Activated CD4-positive, alpha-beta T cell treated with anti-CD3 and anti-CD28 coated beads, Interleukin-2, amount 50 U/mL, for 4 hours (primary cell): ENCODE measurements at regions not wholly inside any gene's neighbourhood (a gene's known extent, or its start where the extent isn't known, plus 50 kb on each side); places are given as distances from the start of the nearest gene placed in this dataset.
"Not testable (repeated sequence)": the region's sequence is repeated elsewhere in the genome, so short reads cannot be mapped to it uniquely, and the experiment has no call there.

Experiments used
- DNase-seq, 2 experiments: peaks; one replicate each; pipeline ENCODE4 v3.0.0-alpha.2; 2020

DNA sequence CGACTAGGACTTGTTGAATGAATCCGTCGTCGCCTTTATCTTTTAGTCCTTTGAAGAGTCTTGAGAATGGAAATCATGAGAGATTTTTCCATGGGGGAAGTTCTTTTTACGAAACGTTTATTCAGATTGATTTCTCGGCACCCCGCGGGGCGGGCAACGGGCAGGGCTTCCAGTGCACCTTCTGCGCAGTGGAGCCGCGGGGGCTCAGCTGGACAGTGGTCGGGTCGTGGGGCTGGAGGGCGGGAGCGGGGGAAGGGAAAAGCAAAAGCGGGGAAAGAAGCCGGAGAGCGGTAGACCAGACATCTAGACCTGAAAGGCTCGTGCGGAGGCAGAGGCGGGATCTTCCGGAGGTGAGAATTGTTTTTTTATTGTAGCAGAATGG, 103.0 kb downstream of the NBPF11 start:
- DNase-seq = peak; percentile 17 to 20

DNA sequence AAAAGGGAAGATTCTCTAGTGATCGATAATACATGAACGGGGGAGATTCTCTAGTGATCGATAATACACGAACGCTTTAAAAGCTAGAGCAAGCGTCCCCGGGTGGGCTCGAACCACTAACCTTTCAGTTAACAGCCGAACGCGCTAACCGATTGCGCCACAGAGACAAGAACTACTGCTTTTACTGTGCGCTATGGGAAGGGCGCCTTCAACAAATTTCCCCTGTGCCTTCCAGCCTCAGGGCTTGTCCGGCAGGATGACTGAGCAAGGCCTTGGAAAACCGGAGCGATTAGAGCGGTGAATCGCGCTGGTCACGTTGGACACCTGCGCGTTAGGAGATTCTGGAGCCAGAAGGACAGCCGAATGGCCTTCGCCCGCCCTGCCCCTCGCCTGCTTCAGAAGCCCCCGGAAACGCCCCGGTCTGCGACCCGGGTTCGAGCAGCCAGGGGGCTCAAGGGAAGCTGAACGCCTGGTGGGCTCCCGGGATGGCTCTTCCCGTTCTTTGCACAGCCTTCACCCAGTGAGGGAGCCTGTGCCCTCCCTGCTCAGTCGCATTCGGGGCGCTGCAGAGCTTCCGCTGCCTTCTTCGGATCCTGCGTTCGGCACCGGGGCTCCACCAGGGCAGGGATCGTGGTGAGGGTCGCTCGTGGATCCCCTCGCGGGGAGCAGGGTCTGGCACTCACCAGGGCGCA, 103.5 kb downstream of the NBPF11 start:
- not testable (repeated sequence) for DNase-seq

DNA sequence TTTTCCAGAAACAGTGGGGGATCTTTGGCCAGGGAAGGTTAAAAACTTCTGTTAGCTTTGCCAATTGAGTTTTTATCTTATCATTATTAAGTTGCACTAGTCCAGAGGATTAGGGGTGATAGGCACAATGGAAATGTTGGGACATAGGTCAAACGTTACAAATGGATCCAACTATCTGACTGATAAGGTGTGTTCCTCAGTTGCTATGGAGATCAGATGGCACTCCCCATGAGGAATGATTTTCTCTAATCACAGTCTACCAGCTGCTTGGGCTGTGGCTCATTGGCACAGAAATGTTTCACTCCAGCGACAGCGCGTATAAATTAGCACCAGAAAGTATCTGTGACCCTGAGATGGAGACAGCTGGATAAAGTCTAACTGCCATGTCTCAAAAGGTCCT, 106.2 kb downstream of the NBPF11 start:
- DNase-seq = not testable (repeated sequence)

DNA sequence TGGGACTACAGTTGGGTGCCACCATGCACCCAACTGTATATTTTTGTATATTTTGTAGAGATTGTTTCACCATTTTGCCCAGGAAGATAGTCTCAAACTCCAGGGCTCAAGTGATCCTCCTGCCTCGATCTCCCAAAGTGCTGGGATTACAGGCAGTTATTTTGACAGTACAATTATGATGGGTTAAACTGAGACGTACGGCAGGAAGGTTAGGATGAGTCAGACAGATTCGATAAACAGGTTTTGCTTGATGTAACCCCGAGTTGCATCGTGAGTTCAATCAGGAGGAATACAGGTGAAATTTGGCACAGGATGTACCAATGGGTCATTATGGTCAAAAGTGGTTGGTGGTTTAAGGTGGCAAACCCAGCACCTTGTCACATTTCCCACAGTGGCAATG, 107.6 kb downstream of the NBPF11 start:
- DNase-seq = not testable (repeated sequence)
